PFSK-1 (cell line): ENCODE measurements at regions not wholly inside any gene's neighbourhood (a gene's known extent, or its start where the extent isn't known, plus 50 kb on each side); places are given as distances from the start of the nearest gene placed in this dataset.

ENCODE experiments used
- FOXP2 ChIP-seq: optimal IDR thresholded peaks from 2 replicates; pipeline ENCODE3; 2011; ENCODE audit warnings: borderline replicate concordance, control low read depth, inconsistent platforms; ENCODE audit not compliant: insufficient read depth; ENCODE audit errors: extremely low read length, extremely low read depth
- POLR2AphosphoS5 ChIP-seq: IDR thresholded peaks from 2 replicates; pipeline ENCODE4 v1.6.1; 2012; ENCODE audit warnings: low read depth, mild to moderate bottlenecking, control low read depth, low read length, moderate library complexity
- REST ChIP-seq, 2 experiments: IDR thresholded peaks; 2 replicates each; pipeline versions ENCODE4 v1.6.1 to v1.8.0; 2011 to 2012; ENCODE audit warnings: low read depth in 2 of 2, low read length in 2 of 2, control low read depth in 1 of 2, inconsistent platforms in 1 of 2, mild to moderate bottlenecking in 1 of 2, moderate library complexity in 1 of 2; ENCODE audit not compliant: insufficient read depth in 1 of 2
- SIN3A ChIP-seq: IDR thresholded peaks from 2 replicates; pipeline ENCODE4 v1.6.1; 2012; ENCODE audit warnings: mild to moderate bottlenecking, low read length, moderate library complexity, borderline replicate concordance; ENCODE audit not compliant: insufficient read depth
- TAF1 ChIP-seq: IDR thresholded peaks from 2 replicates; pipeline ENCODE4 v1.6.1; 2012; ENCODE audit warnings: low read length, control low read depth, borderline replicate concordance; ENCODE audit not compliant: insufficient read depth

DNA sequence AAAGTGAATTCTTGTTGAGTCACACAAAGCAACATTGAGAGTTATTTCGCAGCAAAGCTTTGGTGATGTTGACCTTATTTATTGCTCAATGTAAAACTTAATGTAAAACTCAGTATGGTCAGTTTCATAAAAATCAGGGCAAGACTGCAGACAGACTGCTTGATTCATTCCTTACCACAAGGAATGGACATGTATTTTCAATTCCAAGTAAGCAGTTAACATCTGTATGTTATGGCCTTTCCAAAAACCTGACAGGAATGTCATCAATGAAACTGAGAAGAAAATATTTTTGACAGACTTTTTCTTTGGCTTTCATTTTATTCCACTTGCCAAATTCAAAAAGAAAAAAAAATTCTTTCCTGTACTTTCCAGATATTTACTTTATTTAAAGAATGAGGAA, 488.3 kb downstream of the ANKRD50 start:
- TF ChIP-seq TAF1: no peak
- TF ChIP-seq FOXP2: no peak
- no peak for TF ChIP-seq REST (IDR thresholded peaks at IDR 0.05; ENCODE audit: insufficient read depth in 1 of 2, low read depth in 2 of 2, low read length in 2 of 2)
- no peak for TF ChIP-seq POLR2AphosphoS5
- no peak for TF ChIP-seq SIN3A
